GM23338 (cell line): ENCODE measurements at regions not wholly inside any gene's neighbourhood (a gene's known extent, or its start where the extent isn't known, plus 50 kb on each side); places are given as distances from the start of the nearest gene placed in this dataset.

ENCODE experiments used
- ATAC-seq: fragments of 200-7000 bp; cut with Tn5 transposase; 3 replicates; pipeline ENCODE4 v1.9.1; 2020
- DNase-seq: peaks from one replicate; pipeline ENCODE4 v3.0.0-alpha.2; 2015; ENCODE audit warnings: low spot score
- H2AFZ ChIP-seq: fragments of 200-600 bp; sonication (generic); 2 replicates; pipeline ENCODE4 v1.8.0; 2016; ENCODE audit warnings: antibody characterized with exemption, mild to moderate bottlenecking, moderate library complexity
- H3F3A ChIP-seq: fragments of 200-600 bp; sonication (generic); replicated peaks from 2 replicates; pipeline ENCODE4 v1.8.0; 2017; ENCODE audit warnings: antibody characterized with exemption, mixed run types, low read depth
- H3K27ac ChIP-seq: fragments of 200-600 bp; sonication (generic); 2 replicates; pipeline ENCODE4 v1.6.1; 2016; ENCODE audit warnings: low read depth
- H3K27me3 ChIP-seq: fragments of 200-600 bp; sonication (generic); 2 replicates; pipeline ENCODE4 v1.8.0; 2016; ENCODE audit warnings: mild to moderate bottlenecking, mixed run types, moderate library complexity; ENCODE audit not compliant: insufficient read depth
- H3K36me3 ChIP-seq: fragments of 200-600 bp; sonication (generic); 2 replicates; pipeline ENCODE4 v1.8.0; 2016; ENCODE audit warnings: mild to moderate bottlenecking; ENCODE audit not compliant: insufficient read depth
- H3K4me1 ChIP-seq: fragments of 200-600 bp; sonication (generic); 2 replicates; pipeline ENCODE4 v1.8.0; 2016; ENCODE audit warnings: mild to moderate bottlenecking, moderate library complexity; ENCODE audit not compliant: insufficient read depth
- H3K4me2 ChIP-seq: fragments of 200-600 bp; sonication (generic); 2 replicates; pipeline ENCODE4 v1.7.1; 2017; ENCODE audit warnings: mixed run types
- H3K4me3 ChIP-seq: fragments of 200-600 bp; sonication (generic); 2 replicates; pipeline ENCODE4 v1.6.1; 2016; ENCODE audit warnings: mixed run types
- H3K79me2 ChIP-seq: fragments of 200-600 bp; sonication (generic); replicated peaks from 2 replicates; pipeline ENCODE4 v1.8.0; 2017; ENCODE audit warnings: mild to moderate bottlenecking; ENCODE audit not compliant: insufficient read depth
- H3K9me2 ChIP-seq: fragments of 200-600 bp; sonication (generic); 2 replicates; pipeline ENCODE4 v1.8.0; 2017; ENCODE audit not compliant: insufficient read depth
- H4K20me1 ChIP-seq: fragments of 200-600 bp; sonication (generic); replicated peaks from 2 replicates; pipeline ENCODE4 v1.8.0; 2017; ENCODE audit warnings: mild to moderate bottlenecking; ENCODE audit not compliant: insufficient read depth
- H3K27ac Mint-ChIP-seq: 2 replicates; pipeline ENCODE4 v1.8.0; 2020; ENCODE audit warnings: inconsistent platforms, mild to moderate bottlenecking, moderate library complexity, mixed read lengths
- H3K27me3 Mint-ChIP-seq: 3 replicates; pipeline ENCODE4 v1.8.0; 2022; ENCODE audit warnings: low read depth, mild to moderate bottlenecking, moderate library complexity, mixed read lengths, inconsistent platforms; ENCODE audit not compliant: insufficient read depth, poor library complexity
- H3K36me3 Mint-ChIP-seq: 3 replicates; pipeline ENCODE4 v1.8.0; 2021; ENCODE audit warnings: low read depth, mild to moderate bottlenecking, inconsistent platforms, moderate library complexity, mixed read lengths
- H3K4me1 Mint-ChIP-seq: 3 replicates; pipeline ENCODE4 v1.8.0; 2020; ENCODE audit warnings: mild to moderate bottlenecking, inconsistent platforms, mixed read lengths
- H3K4me3 Mint-ChIP-seq: 3 replicates; pipeline ENCODE4 v1.8.0; 2021; ENCODE audit warnings: moderate library complexity, mild to moderate bottlenecking, inconsistent platforms, mixed read lengths
- H3K9me3 Mint-ChIP-seq: 3 replicates; pipeline ENCODE4 v1.8.0; 2020; ENCODE audit warnings: moderate library complexity, mild to moderate bottlenecking, inconsistent platforms, mixed read lengths
- CREB1 ChIP-seq: fragments of 250-450 bp; sonication (Bioruptor Pico); IDR thresholded peaks from 2 replicates; pipeline ENCODE4 v1.5.0; 2020; ENCODE audit warnings: low read depth, mild to moderate bottlenecking, moderate library complexity
- CTCF ChIP-seq, 2 experiments: fragments of 200-600 bp in 1 of 2; sonication (generic) in 1 of 2; conservative IDR thresholded peaks; 2 replicates each; pipeline versions ENCODE4 v1.5.1 to v1.6.1; 2016 to 2017; ENCODE audit warnings: antibody characterized with exemption in 2 of 2, low read depth in 2 of 2, mild to moderate bottlenecking in 2 of 2, moderate library complexity in 1 of 2
- EZH2 ChIP-seq: fragments of 200-600 bp; sonication (generic); IDR thresholded peaks from one replicate; pipeline ENCODE4 v1.8.0; 2017; ENCODE audit warnings: antibody characterized with exemption, mild to moderate bottlenecking, low read depth; ENCODE audit not compliant: unreplicated experiment
- EZH2phosphoT487 ChIP-seq: fragments of 200-600 bp; sonication (generic); IDR thresholded peaks from one replicate; pipeline ENCODE4 v1.8.1; 2018; ENCODE audit warnings: antibody characterized with exemption; ENCODE audit not compliant: unreplicated experiment
- JUNB ChIP-seq: IDR thresholded peaks from one replicate; pipeline ENCODE4 v1.6.1; 2016; ENCODE audit warnings: antibody characterized with exemption; ENCODE audit not compliant: unreplicated experiment
- POLR2AphosphoS5 ChIP-seq: IDR thresholded peaks from 2 replicates; pipeline ENCODE4 v1.6.1; 2016; ENCODE audit warnings: antibody characterized with exemption, low read depth
- ZNF114 ChIP-seq: fragments of 250-450 bp; sonication (Bioruptor Pico); IDR thresholded peaks from 2 replicates; pipeline ENCODE4 v1.5.0; 2020; ENCODE audit warnings: mild to moderate bottlenecking, moderate library complexity

- no peak for ATAC-seq
- peaks cover 32% of the 10 kb centered on the region for H3K4me1 Mint-ChIP-seq
- no peak overlapping the region for H3K27ac Mint-ChIP-seq
Measured at GRCh38 chr2:206219957-206220356, 54.5 kb upstream of the ZDBF2 start.

GRCh38 chr2:206220997-206221396 lies 53.5 kb upstream of the ZDBF2 start:
- no peak for TF ChIP-seq CREB1 (CRISPR knock-in tag)
- Histone ChIP-seq H3K79me2 (no peaks in the 10 kb centered on the region), H3K27ac (no peak overlapping the region), H3K36me3 (no peaks in the 10 kb centered on the region; the same call in none of the 2 replicates), H3F3A (no peaks in the 10 kb centered on the region), H3K4me2 (no peak overlapping the region), H3K9me2 (no peaks in the 10 kb centered on the region), H3K27me3 (no peaks in the 10 kb centered on the region), H3K4me3 (no peak overlapping the region), H2AFZ (no peak overlapping the region), H4K20me1 (no peaks in the 10 kb centered on the region), H3K4me1 (peaks cover 24% of the 10 kb centered on the region)
- H3K9me3 Mint-ChIP-seq: peaks cover 7% of the 10 kb centered on the region; the same call in 2 of the 3 replicates
- ATAC-seq (no peak), DNase-seq (no peak)
- no peak overlapping the region for H3K4me3 Mint-ChIP-seq
- H3K27me3 Mint-ChIP-seq: no peaks in the 10 kb centered on the region
- H3K4me1 Mint-ChIP-seq: peaks cover 30% of the 10 kb centered on the region
- no peaks in the 10 kb centered on the region; the same call in 2 of the 3 replicates for H3K36me3 Mint-ChIP-seq
- no peak overlapping the region for H3K27ac Mint-ChIP-seq

More at GRCh38 chr2:206219957-206220356, 54.5 kb upstream of the ZDBF2 start:
- H4K20me1 ChIP-seq: no peaks in the 10 kb centered on the region
- H3F3A ChIP-seq: no peaks in the 10 kb centered on the region
- peaks cover 31% of the 10 kb centered on the region for H3K4me1 ChIP-seq
- Mint-ChIP-seq H3K27me3 (no peaks in the 10 kb centered on the region), H3K9me3 (peaks cover 7% of the 10 kb centered on the region; the same call in 2 of the 3 replicates), H3K4me3 (no peak overlapping the region), H3K36me3 (no peaks in the 10 kb centered on the region; the same call in 2 of the 3 replicates)
- no peaks in the 10 kb centered on the region for H3K9me2 ChIP-seq
- H3K79me2 ChIP-seq: no peaks in the 10 kb centered on the region
- no peak for TF ChIP-seq EZH2
- no peak for TF ChIP-seq EZH2phosphoT487
- no peak for TF ChIP-seq JUNB
- TF ChIP-seq ZNF114 (CRISPR knock-in tag): no peak
- no peak for TF ChIP-seq POLR2AphosphoS5
- TF ChIP-seq CTCF (conservative IDR thresholded peaks at IDR 0.05; ENCODE audit: low read depth in 2 of 2): no peak
- no peak overlapping the region for H3K27ac ChIP-seq
- H3K4me3 ChIP-seq: no peak overlapping the region
- H2AFZ ChIP-seq: no peak overlapping the region
- DNase-seq: no peak
- H3K27me3 ChIP-seq: no peaks in the 10 kb centered on the region
- H3K4me2 ChIP-seq: no peak overlapping the region
- H3K36me3 ChIP-seq: no peaks in the 10 kb centered on the region; the same call in none of the 2 replicates
